ENCODE measurements at regions not wholly inside any gene's neighbourhood (a gene's known extent, or its start where the extent isn't known, plus 50 kb on each side); places are given as distances from the start of the nearest gene placed in this dataset.

GRCh38 chr13:79703772-79704171 lies 222.8 kb downstream of the NDFIP2 start:
- no peak for DNase-seq (ENCODE audit: low read depth)

- no peak for DNase-seq (ENCODE audit: low read depth)
These were observed 214.8 kb downstream of the NDFIP2 start for GRCh38 chr13:79695754-79696153.

- DNase-seq (ENCODE audit: low read depth), result no peak
These were observed 211.9 kb downstream of the NDFIP2 start for GRCh38 chr13:79692846-79693245.

DNA sequence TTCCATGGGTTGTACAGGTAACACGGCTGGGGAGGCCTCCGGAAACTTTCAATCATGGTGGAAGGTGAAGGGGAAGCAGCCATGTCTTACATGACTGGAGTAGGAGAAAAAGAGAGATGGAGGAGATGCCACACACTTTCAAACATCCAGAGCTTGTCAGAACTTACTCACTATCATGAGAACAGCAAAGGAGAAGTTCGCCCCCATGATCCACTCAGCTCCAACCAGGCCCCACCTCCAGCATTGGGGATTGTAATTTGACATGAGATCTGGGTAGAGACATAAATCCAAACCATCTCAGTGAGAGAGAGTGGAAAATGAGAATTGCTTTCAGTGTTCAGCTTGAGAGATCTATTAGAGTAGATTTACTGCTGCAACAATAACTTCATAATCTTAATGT lies 210.9 kb downstream of the NDFIP2 start:
- DNase-seq (ENCODE audit: low read depth), result no peak

DNA sequence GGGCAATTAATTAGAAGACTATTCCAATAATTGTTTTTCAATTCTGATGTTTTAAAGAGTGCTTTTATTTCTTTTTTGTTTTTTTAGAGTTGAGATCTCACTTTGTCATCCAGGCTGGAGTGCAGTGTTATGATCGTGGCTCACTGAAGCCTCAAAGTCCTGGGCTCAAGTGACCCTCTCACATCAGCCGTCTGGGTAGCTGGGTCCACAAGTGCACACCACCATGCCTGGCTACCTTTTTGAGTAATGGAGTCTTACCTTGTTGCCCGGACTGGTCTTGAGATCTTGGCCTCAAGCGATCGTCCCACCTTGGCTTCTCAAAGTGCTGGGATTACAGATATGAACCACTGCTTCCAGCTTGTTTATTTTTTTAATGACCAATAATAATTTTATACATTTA lies 207.8 kb downstream of the NDFIP2 start:
- DNase-seq (ENCODE audit: low read depth), result no peak

DNA sequence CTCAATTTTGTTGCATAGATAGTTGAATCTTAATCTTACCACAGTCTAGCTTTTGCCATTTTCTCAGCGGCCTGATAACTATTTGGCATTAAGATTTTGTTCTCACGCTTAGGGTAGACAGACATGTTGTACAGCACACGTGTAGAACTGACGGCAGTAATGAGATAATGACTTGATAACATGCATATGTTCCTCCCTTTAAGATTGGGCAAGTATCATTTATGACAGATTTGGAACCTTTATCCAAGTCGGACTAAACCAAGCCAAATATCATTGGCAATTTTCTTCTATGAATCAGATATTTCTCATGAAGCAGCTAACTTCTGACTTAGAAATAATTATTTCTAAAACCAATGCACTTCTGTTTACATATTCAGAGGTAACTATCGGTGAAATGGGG lies 205.5 kb downstream of the NDFIP2 start:
- DNase-seq (ENCODE audit: low read depth), result no peak

- DNase-seq (ENCODE audit: low read depth), result no peak
These were observed 203.4 kb downstream of the NDFIP2 start for GRCh38 chr13:79684371-79684770.

GRCh38 chr13:79682164-79682563 lies 201.2 kb downstream of the NDFIP2 start:
- DNase-seq (ENCODE audit: low read depth), result no peak

DNA sequence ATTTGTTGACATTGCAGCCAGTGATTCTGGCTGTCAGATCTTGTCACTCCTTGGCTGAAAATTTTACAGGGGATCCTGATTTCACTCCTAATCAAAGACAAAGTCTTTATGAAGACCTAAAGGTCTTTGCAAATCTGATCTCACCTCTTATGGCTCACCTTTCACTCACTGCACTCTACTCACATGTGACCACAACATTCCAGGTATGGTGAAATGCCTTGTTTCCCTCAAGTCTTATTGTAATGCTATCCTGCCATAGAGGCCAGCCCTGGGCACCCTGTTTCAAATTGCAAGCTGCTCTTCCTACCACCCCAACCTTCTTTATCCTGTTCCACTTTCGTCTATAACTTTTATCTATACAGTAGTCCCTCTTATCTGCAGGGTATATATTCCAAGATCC lies 200.1 kb downstream of the NDFIP2 start:
- DNase-seq (ENCODE audit: low read depth), result no peak

GRCh38 chr13:79680485-79680884 lies 199.5 kb downstream of the NDFIP2 start:
- no peak for DNase-seq (ENCODE audit: low read depth)

- DNase-seq (ENCODE audit: low read depth), result no peak
These were observed 198.4 kb downstream of the NDFIP2 start for GRCh38 chr13:79679334-79679733.

- DNase-seq (ENCODE audit: low read depth), result no peak
These were observed 197.1 kb downstream of the NDFIP2 start for GRCh38 chr13:79678100-79678499.

GRCh38 chr13:79675931-79676660 lies 195.1 kb downstream of the NDFIP2 start:
- no peak for DNase-seq (ENCODE audit: low read depth)

DNA sequence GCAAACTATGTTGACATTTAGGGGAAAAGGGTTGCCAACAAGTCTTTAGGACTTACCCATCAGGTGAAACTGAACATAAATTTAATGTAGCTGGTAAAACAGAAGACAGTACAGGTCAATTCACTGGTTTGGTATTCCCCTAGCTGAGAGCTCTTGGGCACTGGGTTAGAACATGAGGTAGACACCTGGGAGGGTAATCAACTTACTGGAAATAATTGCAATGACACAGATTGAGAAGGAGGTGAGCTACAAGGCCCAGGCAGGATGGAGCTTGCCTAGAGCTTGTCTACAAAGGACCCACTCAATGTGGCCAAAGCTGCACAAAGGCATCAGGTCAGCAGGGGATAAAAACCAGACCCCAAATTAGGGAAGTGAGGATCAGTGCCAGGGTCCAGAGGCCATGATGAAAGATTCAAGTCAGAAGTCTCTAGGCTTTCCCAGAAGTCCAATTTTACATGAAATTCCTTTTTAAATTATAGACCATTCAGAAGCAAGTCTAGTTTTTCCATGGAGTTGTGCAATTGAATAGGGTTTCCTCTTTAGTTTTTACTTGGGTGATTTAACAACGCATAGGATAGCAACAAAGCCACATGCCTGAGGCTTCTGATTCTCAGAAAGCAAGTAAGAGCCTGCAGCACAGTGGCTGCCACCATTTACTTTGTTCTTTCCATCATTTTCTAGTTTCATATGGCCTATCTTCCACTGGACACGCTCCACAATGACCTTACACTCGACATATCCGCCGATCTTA lies 194.0 kb downstream of the NDFIP2 start:
- no peak for DNase-seq (ENCODE audit: low read depth)

DNA sequence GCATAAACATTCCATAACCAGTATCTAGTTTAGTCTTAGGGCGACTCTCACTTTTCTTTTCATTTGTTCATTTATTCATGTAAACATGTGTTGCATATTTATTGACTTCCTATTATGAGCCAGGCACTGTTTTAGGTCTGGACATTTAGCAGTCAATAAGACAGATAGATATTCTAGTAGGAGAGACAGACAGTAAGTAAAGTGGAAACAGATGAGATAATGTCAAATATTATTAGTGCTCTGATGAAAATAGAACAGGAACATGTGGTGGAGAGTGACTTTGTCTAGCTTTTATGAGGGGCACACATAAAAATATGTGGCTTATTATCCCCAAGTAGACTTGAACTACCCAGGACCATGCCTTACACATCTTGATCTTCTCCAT lies 193.0 kb downstream of the NDFIP2 start:
- DNase-seq (ENCODE audit: low read depth), result no peak

GRCh38 chr13:79673310-79673992 lies 192.5 kb downstream of the NDFIP2 start:
- no peak for DNase-seq (ENCODE audit: low read depth)

- DNase-seq (ENCODE audit: low read depth), result no peak
These were observed 190.5 kb downstream of the NDFIP2 start for GRCh38 chr13:79671420-79671819.

GRCh38 chr13:79668201-79668752 lies 187.3 kb downstream of the NDFIP2 start:
- DNase-seq (ENCODE audit: low read depth), result no peak

DNA sequence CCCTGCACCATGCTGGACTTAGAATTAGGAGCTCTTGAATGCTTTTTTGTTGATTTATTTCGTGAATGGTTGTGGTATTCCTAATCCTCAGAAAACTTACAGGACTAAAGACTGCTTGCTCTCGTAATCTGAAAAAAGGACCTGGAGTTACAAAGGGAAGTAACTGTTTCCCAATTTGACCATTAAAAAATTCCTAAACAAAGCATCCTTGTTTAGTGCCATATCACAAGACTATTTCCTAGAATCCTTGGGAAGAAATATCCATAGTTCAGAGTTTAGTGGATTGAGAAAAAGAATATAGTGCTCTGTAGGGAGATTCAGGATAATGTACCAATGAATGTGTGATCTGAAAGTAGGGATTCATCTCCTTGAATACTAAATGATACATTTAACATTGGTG lies 186.8 kb downstream of the NDFIP2 start:
- no peak for DNase-seq (ENCODE audit: low read depth)

DNA sequence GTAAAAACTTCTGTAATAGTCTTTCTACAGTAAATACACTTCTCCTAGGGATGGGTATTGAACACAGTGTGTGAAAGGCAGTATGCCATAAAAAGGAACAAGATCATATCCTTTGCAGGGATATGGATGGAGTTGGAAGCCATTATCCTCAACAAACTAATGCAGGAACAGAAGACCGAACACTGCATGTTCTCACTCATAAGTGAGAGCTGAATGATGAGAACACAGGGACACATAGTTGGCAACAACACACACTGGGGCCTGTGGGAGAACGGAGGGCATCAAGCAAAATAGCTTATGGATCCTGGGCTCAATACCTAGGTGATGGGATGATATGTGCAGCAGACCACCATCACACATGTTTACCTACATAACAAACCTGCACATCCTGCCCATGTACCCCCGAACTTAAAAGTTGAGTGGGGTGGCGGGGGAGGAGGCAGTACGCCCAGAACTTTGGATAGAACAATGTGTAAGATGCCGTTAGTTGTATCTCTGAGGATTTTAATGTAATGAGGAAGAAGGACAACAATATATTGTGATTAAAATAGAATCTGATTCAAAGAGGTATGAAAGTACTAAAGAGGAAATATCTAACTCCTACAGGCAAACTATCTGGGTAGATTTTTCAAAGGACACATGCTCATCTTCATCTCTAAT lies 183.2 kb downstream of the NDFIP2 start:
- no peak for DNase-seq (ENCODE audit: low read depth)

GRCh38 chr13:79663435-79663834 lies 182.5 kb downstream of the NDFIP2 start:
- DNase-seq (ENCODE audit: low read depth), result no peak

GRCh38 chr13:79662882-79663281 lies 181.9 kb downstream of the NDFIP2 start:
- DNase-seq (ENCODE audit: low read depth), result no peak
